Activated naive CD4-positive, alpha-beta T cell treated with Interleukin-2 at 50 U/mL for 16 hours (primary cell): ENCODE measurements at regions not wholly inside any gene's neighbourhood (a gene's known extent, or its start where the extent isn't known, plus 50 kb on each side); places are given as distances from the start of the nearest gene placed in this dataset.
"Not testable (repeated sequence)": the region's sequence is repeated elsewhere in the genome, so short reads cannot be mapped to it uniquely, and the experiment has no call there.

Source experiments
- DNase-seq: peaks from one replicate; pipeline ENCODE4 v3.0.0-alpha.2; 2020

- no peak for DNase-seq
These were observed 228.5 kb upstream of the G2E3 start for GRCh38 chr14:30330445-30330844.

DNA sequence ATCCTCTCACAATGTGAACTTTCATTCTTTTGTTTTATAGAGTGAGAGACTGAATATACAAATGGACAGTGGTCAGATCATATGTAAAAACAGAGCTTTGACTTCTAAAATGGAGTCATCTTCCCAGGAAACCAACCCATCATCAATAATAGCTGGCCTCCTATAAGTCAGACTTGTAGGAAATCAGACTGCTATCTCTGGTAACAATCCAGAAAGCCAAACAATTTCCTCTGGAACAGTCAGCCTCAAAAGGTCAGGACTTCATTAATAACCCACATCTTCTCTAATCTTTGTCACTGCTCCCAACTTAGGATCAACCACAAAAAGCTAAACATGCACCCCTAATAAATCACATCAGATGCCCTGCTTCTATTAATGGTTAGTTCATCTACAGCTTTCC lies 227.9 kb upstream of the G2E3 start:
- no peak for DNase-seq

DNA sequence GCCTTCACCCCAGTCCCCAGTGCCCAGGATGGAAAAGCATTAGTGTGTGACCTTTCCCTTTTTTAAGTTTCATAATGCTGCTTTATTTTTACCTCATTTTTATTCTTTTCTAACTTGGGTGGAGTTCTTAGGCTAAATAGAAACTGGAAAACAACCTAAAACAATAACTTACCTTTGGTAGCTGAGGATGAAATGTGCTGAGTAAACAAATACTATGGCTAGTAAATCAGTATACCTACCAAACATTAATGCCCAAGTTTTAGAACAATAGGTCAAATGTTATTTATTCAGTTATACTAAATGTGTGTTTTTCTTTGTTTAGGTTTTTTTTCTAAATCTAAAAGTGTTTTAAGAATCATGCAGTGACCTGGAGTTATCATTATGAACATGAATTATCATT lies 226.6 kb upstream of the G2E3 start:
- DNase-seq = no peak

- no peak for DNase-seq
These were observed 225.0 kb upstream of the G2E3 start for GRCh38 chr14:30333934-30334333.

GRCh38 chr14:30337456-30337855 lies 221.5 kb upstream of the G2E3 start:
- no peak for DNase-seq

DNA sequence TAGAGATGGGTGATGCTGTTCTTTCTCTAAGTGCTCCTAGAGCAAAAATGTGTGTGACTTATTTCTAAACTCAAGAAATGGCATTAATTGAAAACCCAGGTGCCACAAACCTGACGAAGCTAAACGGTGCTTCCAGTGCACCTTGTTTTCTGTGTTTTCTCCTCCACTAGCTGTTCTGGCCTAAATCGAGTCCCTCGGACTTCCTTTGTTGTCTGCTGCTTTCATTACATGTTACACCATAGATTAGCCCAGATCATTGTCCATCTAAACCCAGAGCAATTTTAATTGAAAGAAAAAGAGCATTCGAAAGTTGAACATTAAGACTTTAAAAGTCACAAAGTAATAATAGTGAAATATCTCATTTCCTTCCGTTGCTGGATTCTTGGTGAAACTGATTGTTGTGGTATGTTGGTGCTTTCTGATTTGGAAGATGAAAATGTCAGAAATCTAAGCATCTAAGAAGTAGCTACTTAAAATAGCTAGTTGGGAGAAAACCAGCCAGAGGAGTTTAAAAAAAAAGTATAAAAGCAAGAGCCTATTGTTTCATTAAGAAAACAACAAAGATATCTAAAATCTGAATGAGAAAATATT lies 219.6 kb upstream of the G2E3 start:
- no peak for DNase-seq

DNA sequence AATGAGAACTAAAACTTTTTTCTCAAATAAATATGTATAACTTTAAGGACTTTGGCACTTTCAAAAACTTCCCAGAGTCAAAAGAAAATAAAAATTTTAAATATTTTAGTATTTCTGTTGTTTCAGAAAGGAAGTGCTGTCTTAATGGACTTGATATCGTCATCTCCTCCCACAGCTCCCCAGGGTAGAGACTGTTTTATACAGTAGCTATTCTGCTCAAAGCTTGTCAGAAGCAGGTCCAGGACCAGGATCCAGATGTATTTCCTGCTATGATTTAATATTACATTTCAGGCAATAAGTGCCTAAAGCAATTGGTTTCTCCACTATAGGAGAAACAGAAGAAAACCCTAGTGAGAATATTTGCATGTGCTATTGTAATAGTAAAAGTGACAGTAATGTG lies 218.5 kb upstream of the G2E3 start:
- no peak for DNase-seq

- DNase-seq = no peak
These were observed 213.4 kb upstream of the G2E3 start for GRCh38 chr14:30345511-30345910.

DNA sequence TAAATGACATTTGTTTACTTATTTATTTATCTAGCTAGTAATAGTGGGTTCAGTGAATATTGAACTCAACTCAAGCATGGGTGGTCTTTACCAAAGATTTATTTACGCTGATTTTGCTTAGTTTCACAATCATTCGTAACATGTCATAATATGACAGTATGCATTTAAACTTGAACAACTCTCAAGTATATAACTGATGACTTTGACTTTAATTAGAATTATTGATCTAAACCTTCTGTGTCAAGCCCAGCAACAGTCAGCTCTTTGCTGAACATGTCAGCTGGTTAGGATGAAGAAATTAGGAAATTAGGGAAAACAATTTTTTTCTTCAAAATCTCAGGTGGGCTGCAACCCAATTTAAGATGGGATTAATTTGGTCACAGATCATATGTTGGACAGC lies 210.5 kb upstream of the G2E3 start:
- no peak for DNase-seq

- no peak for DNase-seq
These were observed 209.4 kb upstream of the G2E3 start for GRCh38 chr14:30349520-30349919.

GRCh38 chr14:30354439-30354838 lies 204.5 kb upstream of the G2E3 start:
- no peak for DNase-seq

GRCh38 chr14:30355431-30355913 lies 203.5 kb upstream of the G2E3 start:
- DNase-seq = no peak

- no peak for DNase-seq
These were observed 202.3 kb upstream of the G2E3 start for GRCh38 chr14:30356438-30357202.

DNA sequence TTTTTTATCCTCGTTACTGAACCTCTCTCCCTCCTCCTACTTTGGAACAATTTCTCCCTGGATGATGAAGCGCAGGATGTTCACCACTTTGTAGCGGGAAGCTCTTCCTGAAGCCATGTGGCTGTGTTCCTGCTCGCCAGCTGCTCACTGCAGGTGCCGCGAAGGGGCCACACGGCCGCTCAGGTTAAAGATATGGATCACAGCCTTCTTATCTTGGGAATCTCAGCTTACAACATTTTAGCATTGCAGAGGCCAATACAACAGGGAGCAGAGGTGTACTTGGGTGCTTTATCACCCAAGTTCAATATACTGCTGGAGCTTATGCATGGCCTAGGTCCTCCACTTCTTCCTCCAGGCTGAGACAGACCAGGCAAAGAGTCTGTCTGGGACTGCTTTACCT lies 201.2 kb upstream of the G2E3 start:
- no peak for DNase-seq

DNA sequence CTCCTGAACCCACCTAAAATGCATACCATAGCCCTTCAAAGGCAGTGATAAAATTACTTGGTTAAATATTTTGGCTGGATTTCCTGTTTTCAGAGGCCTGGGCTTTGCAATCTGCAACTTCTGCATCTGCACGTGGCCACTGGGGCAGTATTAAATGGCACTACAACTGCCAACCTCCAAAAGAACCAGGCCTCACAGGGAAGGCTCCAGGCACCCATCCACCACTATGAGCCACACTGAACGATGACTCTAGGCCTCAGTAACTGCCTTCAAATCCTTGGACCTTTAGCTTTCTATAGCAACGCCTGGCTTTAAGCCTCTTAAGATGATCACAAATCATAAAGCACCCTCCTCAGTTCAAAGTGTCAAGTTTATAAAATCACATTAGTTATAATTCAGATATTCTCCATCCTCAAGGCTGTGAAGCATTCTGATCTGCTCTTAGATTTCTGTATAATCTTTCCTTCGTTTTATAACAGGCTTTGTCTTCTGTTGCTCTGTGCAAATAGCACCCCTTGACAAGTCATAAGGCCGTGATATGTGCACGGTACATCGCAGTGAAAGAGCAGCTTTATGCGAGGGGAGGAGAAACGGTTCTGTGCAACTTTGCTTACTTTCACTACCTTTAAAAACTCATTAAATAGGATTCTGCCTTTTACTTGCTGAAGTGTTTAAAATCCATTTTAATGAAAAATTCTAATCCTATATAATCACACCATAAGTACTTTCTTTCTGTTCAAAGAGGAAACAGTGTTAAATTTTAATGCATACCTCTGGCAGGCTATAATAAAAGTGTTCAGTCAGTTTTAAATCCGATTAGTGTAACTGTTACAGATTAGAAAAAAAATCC lies 196.4 kb upstream of the G2E3 start:
- DNase-seq = no peak

DNA sequence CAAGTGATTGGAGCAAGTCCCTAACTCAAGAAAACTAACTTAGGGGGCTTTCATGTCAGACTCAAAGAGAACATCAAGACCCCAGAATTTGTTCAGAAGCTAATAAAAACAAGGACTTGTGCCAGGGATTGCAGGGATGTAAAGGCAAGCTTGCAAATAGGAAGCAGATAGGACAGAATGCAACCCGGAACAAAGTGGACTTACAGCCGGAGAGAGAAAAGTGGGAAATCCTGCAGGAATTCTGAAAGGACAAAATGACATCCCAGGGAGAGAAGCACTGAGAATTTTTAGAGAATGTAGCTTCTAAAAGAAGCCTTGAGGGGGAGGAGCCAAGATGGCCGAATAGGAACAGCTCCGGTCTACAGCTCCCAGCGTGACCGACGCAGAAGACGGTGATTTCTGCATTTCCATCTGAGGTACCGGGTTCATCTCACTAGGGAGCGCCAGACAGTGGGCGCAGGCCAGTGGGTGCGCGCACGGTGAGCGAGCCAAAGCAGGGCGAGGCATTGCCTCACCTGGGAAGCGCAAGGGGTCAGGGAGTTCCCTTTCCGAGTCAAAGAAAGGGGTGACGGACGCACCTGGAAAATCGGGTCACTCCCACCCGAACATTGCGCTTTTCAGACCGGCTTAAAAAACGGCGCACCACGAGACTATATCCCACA lies 195.6 kb upstream of the G2E3 start:
- DNase-seq = not testable (repeated sequence)

DNA sequence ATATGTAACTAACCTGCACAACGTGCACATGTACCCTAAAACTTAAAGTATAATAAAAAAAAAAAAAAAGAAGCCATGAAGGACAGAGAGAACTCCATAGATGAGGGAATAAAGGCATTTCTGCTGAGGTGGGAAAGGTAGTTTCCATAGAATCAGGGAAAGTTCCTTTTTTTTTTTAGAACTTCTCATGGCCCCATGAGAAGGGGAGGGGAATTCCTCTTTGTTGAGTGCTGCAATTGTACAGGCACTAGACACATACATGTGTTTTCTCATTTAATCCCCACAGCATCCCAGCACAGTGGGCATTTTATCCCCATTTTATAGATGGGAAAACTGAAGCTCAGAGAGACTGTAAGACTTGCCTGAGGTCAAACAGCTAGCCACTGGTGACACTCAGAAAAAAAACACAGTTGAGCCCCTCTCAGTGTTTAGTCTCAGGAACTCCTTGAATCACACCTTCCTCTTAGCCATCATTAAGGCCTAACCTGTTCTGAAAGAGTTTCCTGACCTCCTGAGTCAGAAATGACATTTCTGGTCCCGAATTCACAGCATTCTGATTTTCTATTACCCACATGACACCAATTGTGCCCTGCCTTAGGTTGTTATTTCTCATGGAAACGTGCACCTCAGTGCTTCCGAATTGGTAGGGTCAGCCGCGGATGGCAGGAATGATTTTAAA lies 189.3 kb upstream of the G2E3 start:
- DNase-seq = no peak

DNA sequence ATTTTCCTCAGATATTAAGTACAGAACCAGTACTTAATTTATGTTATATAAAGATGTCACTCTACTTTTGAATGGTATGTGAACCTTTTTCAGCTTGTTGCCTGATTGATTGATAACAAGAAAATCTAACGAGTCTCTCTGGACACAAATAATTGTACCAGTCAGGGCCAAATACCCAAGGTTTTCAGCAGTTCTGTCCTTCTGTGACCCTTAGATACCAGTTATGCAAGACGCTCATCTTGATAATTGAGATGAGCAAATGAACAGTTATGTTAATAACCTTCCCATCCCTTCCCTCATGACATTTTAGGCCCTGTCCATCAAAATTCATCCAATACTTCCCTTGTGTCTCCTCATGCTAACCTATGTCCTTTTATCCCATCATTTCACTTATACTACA lies 185.9 kb upstream of the G2E3 start:
- no peak for DNase-seq

GRCh38 chr14:30373526-30373925 lies 185.4 kb upstream of the G2E3 start:
- DNase-seq = no peak

DNA sequence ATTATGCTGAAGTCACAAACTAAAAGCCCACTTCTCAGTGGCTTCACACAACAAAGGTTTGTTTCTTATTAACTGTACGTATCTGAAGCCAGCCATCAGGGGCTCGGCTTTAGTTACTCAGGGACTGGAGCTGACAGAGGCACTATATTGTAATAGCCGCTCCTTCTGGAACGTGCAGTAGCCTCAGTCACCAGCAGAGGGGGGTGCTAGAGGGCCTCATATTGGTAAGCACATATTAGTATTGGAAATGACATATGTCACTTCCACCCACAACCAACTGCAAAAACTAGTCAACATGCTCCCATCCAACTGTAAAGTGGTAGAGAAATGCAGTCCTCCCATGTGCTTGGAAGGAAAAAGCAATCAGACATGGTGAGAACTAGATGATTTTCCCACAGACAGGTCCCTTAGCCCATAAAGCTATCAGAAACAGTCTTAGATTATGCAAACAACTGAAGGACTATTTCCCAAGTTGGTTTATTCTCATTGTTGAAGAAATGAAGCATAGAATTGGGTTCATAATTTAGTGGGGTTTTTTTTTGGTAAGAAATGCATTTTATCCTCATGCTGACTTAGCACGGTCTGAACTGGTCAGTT lies 183.6 kb upstream of the G2E3 start:
- peak; percentile 62 for DNase-seq

- DNase-seq = no peak
These were observed 177.0 kb upstream of the G2E3 start for GRCh38 chr14:30381861-30382480.

DNA sequence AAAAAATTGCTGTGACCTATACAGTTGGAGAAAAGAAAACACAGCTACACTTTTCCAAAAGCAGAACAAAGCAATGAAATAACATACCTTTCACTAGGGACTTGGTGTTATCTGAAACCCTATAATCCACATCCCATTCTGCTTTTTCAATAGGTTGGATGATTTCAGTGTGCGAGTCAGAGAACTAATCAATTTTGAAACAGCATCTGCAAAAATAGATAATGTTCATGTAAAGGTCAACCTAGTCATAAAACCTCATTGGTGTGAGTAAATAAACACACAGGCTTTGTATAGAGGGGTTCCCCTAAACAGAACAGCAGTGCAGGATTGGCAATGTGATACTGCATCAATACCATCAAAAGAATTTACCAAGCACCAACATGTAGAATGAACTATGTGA lies 173.0 kb upstream of the G2E3 start:
- no peak for DNase-seq
